Neural progenitor cell (in vitro differentiated cells): ENCODE measurements at regions not wholly inside any gene's neighbourhood (a gene's known extent, or its start where the extent isn't known, plus 50 kb on each side); places are given as distances from the start of the nearest gene placed in this dataset.
"Not testable (repeated sequence)": the region's sequence is repeated elsewhere in the genome, so short reads cannot be mapped to it uniquely, and the experiment has no call there.

Experiments used
- CTCF ChIP-seq: fragments of 200-600 bp; sonication (generic); IDR thresholded peaks from 2 replicates; pipeline ENCODE4 v1.5.1; 2017; ENCODE audit warnings: antibody characterized with exemption, mild to moderate bottlenecking
- EZH2 ChIP-seq: fragments of 200-600 bp; sonication (generic); IDR thresholded peaks from 2 replicates; pipeline ENCODE4 v1.6.1; 2017; ENCODE audit warnings: antibody characterized with exemption, mild to moderate bottlenecking, moderate library complexity

- not testable (repeated sequence) for TF ChIP-seq EZH2, CTCF
These were observed 63.9 kb downstream of the MSTN start for GRCh38 chr2:189998665-189999064.
